ENCODE measurements at regions not wholly inside any gene's neighbourhood (a gene's known extent, or its start where the extent isn't known, plus 50 kb on each side); places are given as distances from the start of the nearest gene placed in this dataset.

GRCh38 chr3:106420628-106421027 is 551.8 kb upstream of the CBLB start (continued):
- TF ChIP-seq, protein P1, sequence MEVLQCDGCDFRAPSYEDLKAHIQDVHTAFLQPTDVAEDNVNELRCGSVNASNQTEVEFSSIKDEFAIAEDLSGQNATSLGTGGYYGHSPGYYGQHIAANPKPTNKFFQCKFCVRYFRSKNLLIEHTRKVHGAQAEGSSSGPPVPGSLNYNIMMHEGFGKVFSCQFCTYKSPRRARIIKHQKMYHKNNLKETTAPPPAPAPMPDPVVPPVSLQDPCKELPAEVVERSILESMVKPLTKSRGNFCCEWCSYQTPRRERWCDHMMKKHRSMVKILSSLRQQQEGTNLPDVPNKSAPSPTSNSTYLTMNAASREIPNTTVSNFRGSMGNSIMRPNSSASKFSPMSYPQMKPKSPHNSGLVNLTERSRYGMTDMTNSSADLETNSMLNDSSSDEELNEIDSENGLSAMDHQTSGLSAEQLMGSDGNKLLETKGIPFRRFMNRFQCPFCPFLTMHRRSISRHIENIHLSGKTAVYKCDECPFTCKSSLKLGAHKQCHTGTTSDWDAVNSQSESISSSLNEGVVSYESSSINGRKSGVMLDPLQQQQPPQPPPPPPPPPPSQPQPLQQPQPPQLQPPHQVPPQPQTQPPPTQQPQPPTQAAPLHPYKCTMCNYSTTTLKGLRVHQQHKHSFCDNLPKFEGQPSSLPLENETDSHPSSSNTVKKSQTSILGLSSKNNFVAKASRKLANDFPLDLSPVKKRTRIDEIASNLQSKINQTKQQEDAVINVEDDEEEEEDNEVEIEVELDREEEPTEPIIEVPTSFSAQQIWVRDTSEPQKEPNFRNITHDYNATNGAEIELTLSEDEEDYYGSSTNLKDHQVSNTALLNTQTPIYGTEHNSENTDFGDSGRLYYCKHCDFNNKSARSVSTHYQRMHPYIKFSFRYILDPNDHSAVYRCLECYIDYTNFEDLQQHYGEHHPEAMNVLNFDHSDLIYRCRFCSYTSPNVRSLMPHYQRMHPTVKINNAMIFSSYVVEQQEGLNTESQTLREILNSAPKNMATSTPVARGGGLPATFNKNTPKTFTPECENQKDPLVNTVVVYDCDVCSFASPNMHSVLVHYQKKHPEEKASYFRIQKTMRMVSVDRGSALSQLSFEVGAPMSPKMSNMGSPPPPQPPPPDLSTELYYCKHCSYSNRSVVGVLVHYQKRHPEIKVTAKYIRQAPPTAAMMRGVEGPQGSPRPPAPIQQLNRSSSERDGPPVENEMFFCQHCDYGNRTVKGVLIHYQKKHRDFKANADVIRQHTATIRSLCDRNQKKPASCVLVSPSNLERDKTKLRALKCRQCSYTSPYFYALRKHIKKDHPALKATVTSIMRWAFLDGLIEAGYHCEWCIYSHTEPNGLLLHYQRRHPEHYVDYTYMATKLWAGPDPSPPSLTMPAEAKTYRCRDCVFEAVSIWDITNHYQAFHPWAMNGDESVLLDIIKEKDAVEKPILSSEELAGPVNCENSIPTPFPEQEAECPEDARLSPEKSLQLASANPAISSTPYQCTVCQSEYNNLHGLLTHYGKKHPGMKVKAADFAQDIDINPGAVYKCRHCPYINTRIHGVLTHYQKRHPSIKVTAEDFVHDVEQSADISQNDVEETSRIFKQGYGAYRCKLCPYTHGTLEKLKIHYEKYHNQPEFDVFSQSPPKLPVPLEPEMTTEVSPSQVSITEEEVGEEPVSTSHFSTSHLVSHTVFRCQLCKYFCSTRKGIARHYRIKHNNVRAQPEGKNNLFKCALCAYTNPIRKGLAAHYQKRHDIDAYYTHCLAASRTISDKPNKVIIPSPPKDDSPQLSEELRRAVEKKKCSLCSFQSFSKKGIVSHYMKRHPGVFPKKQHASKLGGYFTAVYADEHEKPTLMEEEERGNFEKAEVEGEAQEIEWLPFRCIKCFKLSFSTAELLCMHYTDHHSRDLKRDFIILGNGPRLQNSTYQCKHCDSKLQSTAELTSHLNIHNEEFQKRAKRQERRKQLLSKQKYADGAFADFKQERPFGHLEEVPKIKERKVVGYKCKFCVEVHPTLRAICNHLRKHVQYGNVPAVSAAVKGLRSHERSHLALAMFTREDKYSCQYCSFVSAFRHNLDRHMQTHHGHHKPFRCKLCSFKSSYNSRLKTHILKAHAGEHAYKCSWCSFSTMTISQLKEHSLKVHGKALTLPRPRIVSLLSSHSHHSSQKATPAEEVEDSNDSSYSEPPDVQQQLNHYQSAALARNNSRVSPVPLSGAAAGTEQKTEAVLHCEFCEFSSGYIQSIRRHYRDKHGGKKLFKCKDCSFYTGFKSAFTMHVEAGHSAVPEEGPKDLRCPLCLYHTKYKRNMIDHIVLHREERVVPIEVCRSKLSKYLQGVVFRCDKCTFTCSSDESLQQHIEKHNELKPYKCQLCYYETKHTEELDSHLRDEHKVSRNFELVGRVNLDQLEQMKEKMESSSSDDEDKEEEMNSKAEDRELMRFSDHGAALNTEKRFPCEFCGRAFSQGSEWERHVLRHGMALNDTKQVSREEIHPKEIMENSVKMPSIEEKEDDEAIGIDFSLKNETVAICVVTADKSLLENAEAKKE (CRISPR knock-in tag; IDR thresholded peaks at IDR 0.05) = no peak
- TF ChIP-seq EZH2phosphoT487 (IDR thresholded peaks at IDR 0.05; ENCODE audit: unreplicated experiment) = no peak
- TF ChIP-seq, protein P2, sequence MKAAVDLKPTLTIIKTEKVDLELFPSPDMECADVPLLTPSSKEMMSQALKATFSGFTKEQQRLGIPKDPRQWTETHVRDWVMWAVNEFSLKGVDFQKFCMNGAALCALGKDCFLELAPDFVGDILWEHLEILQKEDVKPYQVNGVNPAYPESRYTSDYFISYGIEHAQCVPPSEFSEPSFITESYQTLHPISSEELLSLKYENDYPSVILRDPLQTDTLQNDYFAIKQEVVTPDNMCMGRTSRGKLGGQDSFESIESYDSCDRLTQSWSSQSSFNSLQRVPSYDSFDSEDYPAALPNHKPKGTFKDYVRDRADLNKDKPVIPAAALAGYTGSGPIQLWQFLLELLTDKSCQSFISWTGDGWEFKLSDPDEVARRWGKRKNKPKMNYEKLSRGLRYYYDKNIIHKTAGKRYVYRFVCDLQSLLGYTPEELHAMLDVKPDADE (IDR thresholded peaks at IDR 0.05) = no peak
- TF ChIP-seq JUNB (IDR thresholded peaks at IDR 0.05; ENCODE audit: unreplicated experiment) = no peak
- TF ChIP-seq POLR2AphosphoS5 (IDR thresholded peaks at IDR 0.05; ENCODE audit: low read depth) = no peak
- no peak for TF ChIP-seq NANOG (IDR thresholded peaks at IDR 0.05; ENCODE audit: borderline replicate concordance)

DNA sequence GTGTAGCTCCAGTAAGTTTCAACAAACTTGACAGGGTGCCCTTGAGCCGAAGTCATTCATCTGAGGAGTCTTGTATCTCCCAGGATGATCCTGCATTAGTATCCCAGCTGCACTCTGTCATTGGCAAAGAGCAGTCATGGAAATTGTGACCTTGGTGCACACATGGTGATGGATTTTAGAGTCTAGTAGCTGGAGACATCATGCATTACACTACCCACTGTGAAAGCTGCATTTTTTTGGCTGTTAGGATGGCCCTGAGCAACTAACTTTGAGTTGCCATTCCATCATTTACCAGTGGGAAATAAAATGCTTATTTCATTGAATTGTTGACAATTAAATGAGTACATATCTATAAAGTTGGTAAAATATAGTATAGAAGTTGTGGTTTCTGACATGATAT is 552.6 kb upstream of the CBLB start:
- DNase-seq (ENCODE audit: low spot score) (no peak), ATAC-seq (no peak)
- H3K36me3 ChIP-seq (ENCODE audit: insufficient read depth) = no peaks in the 10 kb centered on the region
- no peaks in the 10 kb centered on the region for H3K9me2 ChIP-seq (ENCODE audit: insufficient read depth)
- no peaks in the 10 kb centered on the region for H3K27me3 ChIP-seq (ENCODE audit: insufficient read depth)
- H3F3A ChIP-seq (replicated peaks; ENCODE audit: low read depth) = no peaks in the 10 kb centered on the region
- H3K4me3 ChIP-seq = no peak overlapping the region
- Mint-ChIP-seq H3K9me3 (no peaks in the 10 kb centered on the region; the same call in 2 of the 3 replicates), H3K4me1 (no peaks in the 10 kb centered on the region), H3K36me3 (ENCODE audit: low read depth) (no peaks in the 10 kb centered on the region), H3K4me3 (no peak overlapping the region), H3K27me3 (ENCODE audit: insufficient read depth, low read depth, poor library complexity) (no peaks in the 10 kb centered on the region), H3K27ac (no peak overlapping the region)
- no peaks in the 10 kb centered on the region for H3K79me2 ChIP-seq (replicated peaks; ENCODE audit: insufficient read depth)
- no peaks in the 10 kb centered on the region for H3K4me1 ChIP-seq (ENCODE audit: insufficient read depth)
- H2AFZ ChIP-seq = no peak overlapping the region
- H4K20me1 ChIP-seq (replicated peaks; ENCODE audit: insufficient read depth) = no peaks in the 10 kb centered on the region
- H3K4me2 ChIP-seq = no peak overlapping the region
- no peak overlapping the region for H3K27ac ChIP-seq (ENCODE audit: low read depth)
- TF ChIP-seq ZNF331 (CRISPR knock-in tag; IDR thresholded peaks at IDR 0.05; ENCODE audit: low read depth) (no peak), NANOG (IDR thresholded peaks at IDR 0.05; ENCODE audit: borderline replicate concordance) (no peak), CREB1 (CRISPR knock-in tag; IDR thresholded peaks at IDR 0.05; ENCODE audit: low read depth) (no peak), JUNB (IDR thresholded peaks at IDR 0.05; ENCODE audit: unreplicated experiment) (no peak), REST (IDR thresholded peaks at IDR 0.05; ENCODE audit: unreplicated experiment) (no peak), EZH2 (IDR thresholded peaks at IDR 0.05; ENCODE audit: low read depth, unreplicated experiment) (no peak), EZH2phosphoT487 (IDR thresholded peaks at IDR 0.05; ENCODE audit: unreplicated experiment) (no peak)
- TF ChIP-seq, protein P2 (IDR thresholded peaks at IDR 0.05) = no peak

Measured in GM23338 (cell line).